Upper lobe of left lung (tissue), 6 donors: ENCODE measurements at regions not wholly inside any gene's neighbourhood (a gene's known extent, or its start where the extent isn't known, plus 50 kb on each side); places are given as distances from the start of the nearest gene placed in this dataset.
A peak's percentile ranks its signal among the peaks of the same experiment; 100 is the strongest.

Source experiments
- ATAC-seq, 2 donors: fragments of 200-7000 bp; cut with Tn5 transposase; one replicate each; pipeline ENCODE4 v1.9.1; 2022; ENCODE audit warnings: mild to moderate bottlenecking in 2 of 2, moderate library complexity in 2 of 2; ENCODE audit not compliant: low FRiP score in 2 of 2
- DNase-seq, 2 donors: peaks; one replicate each; pipeline ENCODE4 v3.0.0-alpha.2; 2019 to 2020
- H3K27ac ChIP-seq, 4 donors: fragments of 200-600 bp; sonication (generic); one replicate each; pipeline ENCODE4 v1.5.1; 2016 to 2019
- H3K27me3 ChIP-seq, 4 donors: fragments of 200-600 bp; sonication (generic); one replicate each; pipeline ENCODE4 v1.5.1; 2017 to 2019
- H3K36me3 ChIP-seq, 4 donors: fragments of 200-600 bp; sonication (generic); one replicate each; pipeline ENCODE4 v1.5.1; 2016 to 2019
- H3K4me1 ChIP-seq, 4 donors: fragments of 200-600 bp; sonication (generic); one replicate each; pipeline ENCODE4 v1.5.1; 2018 to 2019
- H3K4me3 ChIP-seq, 4 donors: fragments of 200-600 bp; sonication (generic); one replicate each; pipeline ENCODE4 v1.5.1; 2017 to 2019; ENCODE audit warnings: mild to moderate bottlenecking in 2 of 4, moderate library complexity in 1 of 4
- H3K9me3 ChIP-seq, 4 donors: fragments of 200-600 bp; sonication (generic); one replicate each; pipeline ENCODE4 v1.5.1; 2018 to 2019
- EP300 ChIP-seq, 4 donors: sonication (generic); formaldehyde crosslinking; IDR thresholded peaks; one replicate each; pipeline ENCODE4 v1.5.1; 2017; ENCODE audit warnings: antibody characterized with exemption in 4 of 4, control low read depth in 2 of 4
- POLR2A ChIP-seq, 4 donors: fragments of 450-650 bp; IDR thresholded peaks; one replicate each; pipeline ENCODE4 v1.5.1; 2016 to 2017; ENCODE audit warnings: antibody characterized with exemption in 4 of 4, mild to moderate bottlenecking in 2 of 4
- POLR2AphosphoS5 ChIP-seq, 2 donors: sonication (generic); formaldehyde crosslinking; IDR thresholded peaks; one replicate each; pipeline ENCODE4 v1.5.1; 2017; ENCODE audit warnings: antibody characterized with exemption in 2 of 2
- WGBS, 2 donors: methylation state at CpG; one replicate each; pipeline ENCODE4 v1.1.5; 2017 to 2018; 5-methylcytosine and 5-hydroxymethylcytosine counted together
- TF ChIP-seq, protein P1 (sequence below), 6 experiments: fragments of 450-650 bp in 4 of 6; fragments of 200-600 bp in 2 of 6; sonication (generic) in 2 of 6; IDR thresholded peaks; one replicate each; pipeline ENCODE4 v1.5.1; 2016 to 2019; ENCODE audit warnings: antibody characterized with exemption in 6 of 6
- donor health status: DM: no; HTN: no; CAD: no; lungs with moderate emphysema.
- donor health status: DM: no; HTN: yes; CAD: no; lungs with severe emphysema.

DNA sequence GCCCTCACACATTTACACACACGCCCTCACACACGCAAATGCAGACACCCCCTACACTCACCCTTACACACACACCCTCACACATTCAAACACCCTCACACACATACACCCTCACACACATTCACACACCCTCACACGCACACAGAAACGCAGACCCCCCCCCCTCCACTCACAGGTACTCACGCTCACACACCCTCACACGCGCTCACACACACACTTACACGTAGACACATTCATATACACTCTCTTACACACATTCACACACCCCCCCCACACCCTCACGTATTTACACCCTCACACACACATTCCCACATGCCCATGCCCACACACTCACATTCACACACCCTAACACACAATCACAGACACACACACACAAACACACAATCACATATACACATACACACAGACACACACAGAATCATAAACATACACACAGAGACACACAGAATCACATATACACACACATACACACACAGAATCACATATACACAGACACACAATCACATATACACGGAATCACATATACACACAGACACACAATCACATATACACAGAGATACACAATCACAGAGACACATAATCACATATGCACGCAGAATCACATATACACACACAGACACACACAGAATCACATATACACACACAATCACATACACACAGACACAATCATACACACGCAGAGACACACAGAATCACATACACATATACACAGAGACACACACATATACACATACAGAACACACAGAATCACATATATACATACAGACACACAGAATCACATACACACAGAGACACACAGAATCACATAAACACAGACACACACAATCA is 250.1 kb upstream of the RPL38 start:
- 64 to 69% methylated on average over 12 of the region's 12 CpGs for WGBS, 2 donors
- no peaks in the 10 kb centered on the region for H3K9me3 ChIP-seq
- H3K36me3 ChIP-seq = no peaks in the 10 kb centered on the region
- H3K27me3 ChIP-seq = peaks cover 0 to 18% (median 8%) of the 10 kb centered on the region in 4 donors
- TF ChIP-seq POLR2AphosphoS5 (IDR thresholded peaks at IDR 0.05) (no peak), EP300 (IDR thresholded peaks at IDR 0.05) (no peak), POLR2A (IDR thresholded peaks at IDR 0.05) (no peak)
- TF ChIP-seq, protein P1, sequence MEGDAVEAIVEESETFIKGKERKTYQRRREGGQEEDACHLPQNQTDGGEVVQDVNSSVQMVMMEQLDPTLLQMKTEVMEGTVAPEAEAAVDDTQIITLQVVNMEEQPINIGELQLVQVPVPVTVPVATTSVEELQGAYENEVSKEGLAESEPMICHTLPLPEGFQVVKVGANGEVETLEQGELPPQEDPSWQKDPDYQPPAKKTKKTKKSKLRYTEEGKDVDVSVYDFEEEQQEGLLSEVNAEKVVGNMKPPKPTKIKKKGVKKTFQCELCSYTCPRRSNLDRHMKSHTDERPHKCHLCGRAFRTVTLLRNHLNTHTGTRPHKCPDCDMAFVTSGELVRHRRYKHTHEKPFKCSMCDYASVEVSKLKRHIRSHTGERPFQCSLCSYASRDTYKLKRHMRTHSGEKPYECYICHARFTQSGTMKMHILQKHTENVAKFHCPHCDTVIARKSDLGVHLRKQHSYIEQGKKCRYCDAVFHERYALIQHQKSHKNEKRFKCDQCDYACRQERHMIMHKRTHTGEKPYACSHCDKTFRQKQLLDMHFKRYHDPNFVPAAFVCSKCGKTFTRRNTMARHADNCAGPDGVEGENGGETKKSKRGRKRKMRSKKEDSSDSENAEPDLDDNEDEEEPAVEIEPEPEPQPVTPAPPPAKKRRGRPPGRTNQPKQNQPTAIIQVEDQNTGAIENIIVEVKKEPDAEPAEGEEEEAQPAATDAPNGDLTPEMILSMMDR (IDR thresholded peaks at IDR 0.05) = no peak
- no peak for ATAC-seq
- DNase-seq = no peak
- H3K4me1 ChIP-seq = peaks cover 5 to 14% (median 13%) of the 10 kb centered on the region in 4 donors
- H3K27ac ChIP-seq = no peak overlapping the region
- peak overlapping the region in 2 of 4 donors; percentile 43 to 45 for H3K4me3 ChIP-seq

DNA sequence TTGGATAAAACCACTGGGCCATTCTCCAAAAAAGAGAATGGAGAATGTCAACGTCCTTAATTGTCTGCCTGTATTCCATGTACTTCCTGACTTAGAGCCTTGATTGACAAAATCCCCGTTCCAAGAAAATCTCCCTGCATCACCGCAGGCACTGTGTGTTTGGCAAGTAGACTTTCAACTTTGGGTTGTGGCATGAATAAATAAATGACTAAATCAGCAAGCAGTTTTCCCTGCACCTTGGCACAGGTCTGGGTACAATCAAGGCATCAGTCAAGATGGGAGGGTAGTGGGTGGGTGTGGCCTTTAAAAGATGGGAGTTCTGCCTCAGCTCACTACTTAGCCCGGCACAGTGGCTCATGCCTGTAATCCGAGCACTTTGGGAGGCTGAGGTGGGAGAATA is 248.5 kb upstream of the RPL38 start:
- Histone ChIP-seq H3K9me3 (no peaks in the 10 kb centered on the region), H3K36me3 (no peaks in the 10 kb centered on the region), H3K27ac (no peak overlapping the region), H3K4me1 (peaks cover 5 to 14% (median 13%) of the 10 kb centered on the region in 4 donors), H3K27me3 (peaks cover 0 to 18% (median 8%) of the 10 kb centered on the region in 4 donors), H3K4me3 (no peak overlapping the region)
- TF ChIP-seq EP300 (IDR thresholded peaks at IDR 0.05) (no peak), POLR2A (IDR thresholded peaks at IDR 0.05) (no peak), POLR2AphosphoS5 (IDR thresholded peaks at IDR 0.05) (no peak)
- TF ChIP-seq, protein P1 (IDR thresholded peaks at IDR 0.05) = no peak
- no peak for ATAC-seq
- WGBS, 2 donors = 66 to 78% methylated on average over 5 of the region's 5 CpGs
- no peak for DNase-seq

DNA sequence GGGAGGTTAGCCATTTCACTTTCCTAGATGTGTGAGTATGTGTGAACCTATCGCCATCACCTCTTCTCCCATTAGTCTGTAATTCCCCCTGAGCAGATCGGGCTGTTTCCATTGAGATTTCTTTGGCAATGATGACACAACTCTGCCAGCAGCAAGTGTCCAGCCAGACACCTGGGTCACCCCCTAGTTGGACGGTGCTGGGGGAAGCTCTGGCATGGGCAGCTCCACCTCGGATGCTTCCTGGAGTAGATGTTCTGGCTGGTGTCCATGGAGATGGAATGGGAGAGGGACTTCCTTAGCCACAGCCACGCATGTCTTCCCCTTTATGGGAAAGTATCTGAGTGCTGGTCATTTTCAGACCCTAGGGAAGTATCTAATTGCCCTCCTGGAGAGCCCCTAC is 247.9 kb upstream of the RPL38 start:
- TF ChIP-seq POLR2AphosphoS5 (IDR thresholded peaks at IDR 0.05) = no peak
- TF ChIP-seq POLR2A (IDR thresholded peaks at IDR 0.05) = no peak
- no peak for TF ChIP-seq EP300 (IDR thresholded peaks at IDR 0.05)
- TF ChIP-seq, protein P1 (IDR thresholded peaks at IDR 0.05) = no peak

DNA sequence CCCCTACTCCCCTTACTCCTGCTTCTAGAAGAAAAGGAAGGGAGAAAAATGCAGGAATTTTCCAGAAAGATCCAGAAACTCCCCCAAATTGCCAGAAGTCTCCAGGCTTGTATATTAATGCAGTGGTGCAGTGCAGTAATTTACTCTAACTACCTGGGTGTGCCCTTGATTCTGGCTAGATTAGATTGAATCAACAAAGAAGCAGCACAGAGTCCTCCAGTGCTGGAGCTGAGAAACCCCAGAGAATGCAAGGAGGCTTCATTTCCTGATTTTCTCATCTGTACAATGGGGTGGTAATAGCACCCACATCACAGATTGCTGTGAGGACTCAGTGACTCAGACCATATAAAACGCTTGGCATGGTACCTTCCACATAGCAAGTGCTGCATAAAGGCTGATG is 247.3 kb upstream of the RPL38 start:
- Histone ChIP-seq H3K27ac (no peak overlapping the region), H3K4me3 (no peak overlapping the region), H3K27me3 (peaks cover 0 to 18% (median 8%) of the 10 kb centered on the region in 4 donors), H3K9me3 (peaks cover 0 to 6% (median 0%) of the 10 kb centered on the region in 4 donors), H3K36me3 (no peaks in the 10 kb centered on the region), H3K4me1 (peaks cover 5 to 14% (median 13%) of the 10 kb centered on the region in 4 donors)
- no peak for DNase-seq
- no peak for TF ChIP-seq POLR2AphosphoS5 (IDR thresholded peaks at IDR 0.05)
- TF ChIP-seq EP300 (IDR thresholded peaks at IDR 0.05) = no peak
- TF ChIP-seq POLR2A (IDR thresholded peaks at IDR 0.05) = no peak
- TF ChIP-seq, protein P1 (IDR thresholded peaks at IDR 0.05) = no peak
- no peak for ATAC-seq
- WGBS, 2 donors = 67 to 100% methylated on average over 1 of the region's 1 CpG

More for the DNA sequence above, 247.9 kb upstream of the RPL38 start:
- DNase-seq (no peak), ATAC-seq (no peak)
- H3K4me1 ChIP-seq = peaks cover 5 to 14% (median 13%) of the 10 kb centered on the region in 4 donors
- H3K4me3 ChIP-seq = no peak overlapping the region
- H3K36me3 ChIP-seq = no peaks in the 10 kb centered on the region
- H3K27me3 ChIP-seq = peaks cover 0 to 18% (median 8%) of the 10 kb centered on the region in 4 donors
- no peak overlapping the region for H3K27ac ChIP-seq
- 69% methylated on average over 4 to 5 of the region's 5 CpGs for WGBS, 2 donors
- H3K9me3 ChIP-seq = peaks cover 0 to 2% (median 0%) of the 10 kb centered on the region in 4 donors
